GM12878 (cell line): ENCODE measurements at regions not wholly inside any gene's neighbourhood (a gene's known extent, or its start where the extent isn't known, plus 50 kb on each side); places are given as distances from the start of the nearest gene placed in this dataset.

Experiments used
- ATAC-seq: fragments of 200-7000 bp; cut with Tn5 transposase; 3 replicates; pipeline ENCODE4 v1.9.1; 2020; ENCODE audit warnings: mild to moderate bottlenecking, moderate library complexity
- BruUV-seq: library from RNA; stranded (reverse); fragments of 400-500 nt; replicated peaks from 2 replicates; lab custom pipeline; 2021; lab: Mats Ljungman, UMichigan
- CTCF ChIA-PET: fragments of 300-600 bp; sonication (Branson Sonifier 250); formaldehyde crosslinking; extraction: SDS; loops from one replicate; lab custom pipeline; 2021; ENCODE audit warnings: inconsistent platforms; lab: Yijun Ruan, JAX
- POLR2A ChIA-PET: fragments of 350-600 bp; formaldehyde crosslinking; extraction: SDS; loops from one replicate; lab custom pipeline; 2021; ENCODE audit warnings: inconsistent platforms; lab: Charles Lee
- RAD21 ChIA-PET: fragments of 300-600 bp; sonication (Branson Sonifier 250); formaldehyde crosslinking; loops from one replicate; lab custom pipeline; 2023; ENCODE audit warnings: antibody characterized with exemption; ENCODE audit not compliant: unreplicated experiment; lab: Charles Lee
- SMC1A ChIA-PET: fragments of 300-600 bp; sonication (Branson Sonifier 250); formaldehyde crosslinking; loops from one replicate; lab custom pipeline; 2023; ENCODE audit not compliant: unreplicated experiment, uncharacterized antibody; lab: Charles Lee
- DNase-seq: peaks from one replicate; pipeline ENCODE4 v3.0.0-alpha.2; 2011; ENCODE audit warnings: low read depth, low spot score
- FAIRE-seq: peaks from 3 replicates; lab custom pipeline; 2011; peaks lifted over from hg19 to GRCh38; lab: Jason Lieb, UNC
- H2AFZ ChIP-seq: 2 replicates; pipeline ENCODE4 v1.6.0; 2011; ENCODE audit warnings: low read depth, low read length, control low read depth; ENCODE audit not compliant: control insufficient read depth
- H3K27ac ChIP-seq: 2 replicates; pipeline ENCODE4 v1.5.1; 2011; ENCODE audit warnings: control low read depth; ENCODE audit not compliant: control insufficient read depth, insufficient read depth
- H3K27me3 ChIP-seq, 2 experiments: replicated peaks in 1 of 2; 2 replicates each; pipeline versions ENCODE4 v1.6.0 to v1.6.1; 2011; ENCODE audit warnings: low read length in 1 of 2; ENCODE audit not compliant: control insufficient read depth in 2 of 2, insufficient read depth in 2 of 2
- H3K36me3 ChIP-seq, 2 experiments: 2 replicates each; pipeline ENCODE4 v1.5.1; 2011; ENCODE audit warnings: low read length in 1 of 2; ENCODE audit not compliant: control insufficient read depth in 2 of 2, insufficient read depth in 2 of 2
- H3K4me1 ChIP-seq: 2 replicates; pipeline ENCODE4 v1.6.1; 2011; ENCODE audit warnings: mild to moderate bottlenecking, low read length, moderate library complexity, mixed read lengths; ENCODE audit not compliant: control insufficient read depth, insufficient read depth
- H3K4me2 ChIP-seq: 2 replicates; pipeline ENCODE4 v1.6.0; 2011; ENCODE audit warnings: control low read depth; ENCODE audit not compliant: control insufficient read depth, insufficient read depth
- H3K4me3 ChIP-seq: fragments of 200-600 bp; sonication (generic); 2 replicates; pipeline ENCODE4 v1.5.1; 2016
- H3K79me2 ChIP-seq: 2 replicates; pipeline ENCODE4 v1.6.0; 2011; ENCODE audit warnings: low read length; ENCODE audit not compliant: control insufficient read depth, insufficient read depth
- H3K9ac ChIP-seq: 2 replicates; pipeline ENCODE4 v1.8.0; 2011; ENCODE audit warnings: low read length, control low read depth, mixed read lengths; ENCODE audit not compliant: control insufficient read depth, insufficient read depth
- H3K9me3 ChIP-seq: replicated peaks from 3 replicates; pipeline ENCODE4 v1.5.1; 2011; ENCODE audit warnings: mild to moderate bottlenecking, low read length; ENCODE audit not compliant: control insufficient read depth, insufficient read depth
- H4K20me1 ChIP-seq: 2 replicates; pipeline ENCODE4 v1.6.0; 2011; ENCODE audit not compliant: control insufficient read depth, insufficient read depth
- ATF7 ChIP-seq: fragments of 450-650 bp; IDR thresholded peaks from 2 replicates; pipeline ENCODE4 v1.6.1; 2016; ENCODE audit warnings: low read depth, mild to moderate bottlenecking
- BACH1 ChIP-seq: fragments of 450-650 bp; IDR thresholded peaks from 2 replicates; pipeline ENCODE4 v1.6.1; 2017; ENCODE audit warnings: mild to moderate bottlenecking, borderline replicate concordance
- BHLHE40 ChIP-seq, 2 experiments: fragments of 450-650 bp in 1 of 2; IDR thresholded peaks; 2 replicates each; pipeline ENCODE4 v1.6.1; 2011 to 2017; ENCODE audit warnings: low read depth in 2 of 2, borderline replicate concordance in 1 of 2, improper control_type of control experiment in 1 of 2, low read length in 1 of 2, mild to moderate bottlenecking in 1 of 2
- CREM ChIP-seq: IDR thresholded peaks from 2 replicates; pipeline ENCODE4 v1.6.1; 2014; ENCODE audit warnings: antibody characterized with exemption, low read depth
- ESRRA ChIP-seq: IDR thresholded peaks from 2 replicates; pipeline ENCODE4 v1.6.1; 2012; ENCODE audit warnings: mild to moderate bottlenecking, low read length, improper control_type of control experiment
- GATAD2B ChIP-seq: fragments of 450-650 bp; conservative IDR thresholded peaks from 2 replicates; pipeline ENCODE4 v1.6.1; 2017; ENCODE audit warnings: low read depth, mild to moderate bottlenecking, moderate library complexity
- PBX3 ChIP-seq: IDR thresholded peaks from 2 replicates; pipeline ENCODE4 v1.6.1; 2011; ENCODE audit warnings: mild to moderate bottlenecking, low read depth, low read length, moderate library complexity; ENCODE audit not compliant: insufficient replicate concordance
- POU2F2 ChIP-seq: IDR thresholded peaks from 3 replicates; pipeline ENCODE4 v1.6.1; 2011; ENCODE audit warnings: low read depth, mild to moderate bottlenecking, low read length, borderline replicate concordance
- SKIL ChIP-seq: fragments of 450-650 bp; IDR thresholded peaks from 2 replicates; pipeline ENCODE4 v1.6.1; 2017; ENCODE audit warnings: mild to moderate bottlenecking, low read depth, inconsistent platforms; ENCODE audit not compliant: poor library complexity, severe bottlenecking
- STAT3 ChIP-seq: IDR thresholded peaks from 2 replicates; pipeline ENCODE4 v1.6.1; 2011; ENCODE audit warnings: low read depth, low read length, improper control_type of control experiment
- ZBED1 ChIP-seq: IDR thresholded peaks from 2 replicates; pipeline ENCODE4 v1.6.1; 2016; ENCODE audit warnings: borderline replicate concordance
- ZNF207 ChIP-seq: fragments of 450-650 bp; IDR thresholded peaks from 2 replicates; pipeline ENCODE4 v1.6.1; 2014; ENCODE audit warnings: antibody characterized with exemption, mild to moderate bottlenecking, borderline replicate concordance
- ZZZ3 ChIP-seq: IDR thresholded peaks from 2 replicates; pipeline ENCODE4 v1.6.1; 2011; ENCODE audit warnings: low read depth; ENCODE audit not compliant: control insufficient read depth, insufficient read length
- WGBS: methylation state at CpG from one replicate; pipeline ENCODE4 v1.1.6; 2016; ENCODE audit warnings: low lambda C conversion rate; ENCODE audit not compliant: insufficient replicate concordance, insufficient coverage; ENCODE audit errors: missing lambda C conversion rate; 5-methylcytosine and 5-hydroxymethylcytosine counted together
- in situ Hi-C: fragments of 300-500 bp; cut with MboI; formaldehyde crosslinking; loops from 9 replicates; pipeline ENCODE4 v1.14.3; 2018; ENCODE audit warnings: mixed read lengths
- intact Hi-C: fragments of 100-400 bp; cut with micrococcal nuclease; formaldehyde crosslinking; loops from one replicate; pipeline ENCODE4 v1.14.2; 2022; ENCODE audit not compliant: unreplicated experiment

GRCh38 chr13:44784708-44785080, 204.6 kb downstream of the NUFIP1 start:
- ATAC-seq: no peak

GRCh38 chr13:44783994-44784707, 205.1 kb downstream of the NUFIP1 start:
- no peaks in the 10 kb centered on the region for H4K20me1 ChIP-seq
- TF ChIP-seq BHLHE40 (IDR thresholded peaks at IDR 0.05; ENCODE audit: borderline replicate concordance in 1 of 2, low read depth in 2 of 2, low read length in 1 of 2) (no peak), CREM (no peak), STAT3 (no peak), ZBED1 (no peak), PBX3 (no peak), ATF7 (no peak), GATAD2B (no peak), BACH1 (no peak), POU2F2 (no peak), SKIL (no peak), ZZZ3 (no peak)
- in situ Hi-C loops (no loop called here), intact Hi-C loops (no loop called here)
- H3K36me3 ChIP-seq: no peaks in the 10 kb centered on the region
- POLR2A ChIA-PET: no interaction called here
- H3K9me3 ChIP-seq: no peaks in the 10 kb centered on the region
- no peak overlapping the region for H3K4me3 ChIP-seq
- FAIRE-seq: no peak
- H3K27ac ChIP-seq: no peak overlapping the region
- H3K79me2 ChIP-seq: no peaks in the 10 kb centered on the region
- H3K4me1 ChIP-seq: no peaks in the 10 kb centered on the region
- 17% methylated on average over 4 of the region's 4 CpGs for WGBS
- CTCF ChIA-PET: no interaction called here
- RAD21 ChIA-PET: no interaction called here
- no peaks in the 10 kb centered on the region for H3K27me3 ChIP-seq
- DNase-seq: no peak
- no peak overlapping the region for H2AFZ ChIP-seq
- BruUV-seq: no TSS peak
- SMC1A ChIA-PET: no interaction called here
- no peak overlapping the region for H3K9ac ChIP-seq
- no peak for ATAC-seq
- H3K4me2 ChIP-seq: no peak overlapping the region

More at GRCh38 chr13:44784708-44785080, 204.6 kb downstream of the NUFIP1 start:
- ChIA-PET CTCF (no interaction called here), SMC1A (no interaction called here), POLR2A (no interaction called here), RAD21 (no interaction called here)
- Histone ChIP-seq H3K4me2 (no peak overlapping the region), H2AFZ (no peak overlapping the region), H3K4me1 (no peaks in the 10 kb centered on the region), H3K9ac (no peak overlapping the region), H3K79me2 (no peaks in the 10 kb centered on the region), H4K20me1 (no peaks in the 10 kb centered on the region), H3K4me3 (no peak overlapping the region), H3K27ac (no peak overlapping the region), H3K27me3 (no peaks in the 10 kb centered on the region), H3K36me3 (no peaks in the 10 kb centered on the region), H3K9me3 (no peaks in the 10 kb centered on the region; the same call in 2 of the 3 replicates)
- no TSS peak for BruUV-seq
- intact Hi-C loops: no loop called here
- DNase-seq (no peak), FAIRE-seq (no peak)
- in situ Hi-C loops: no loop called here
- WGBS: 3% methylated on average over 2 of the region's 2 CpGs
- TF ChIP-seq ZNF207 (no peak), ESRRA (no peak)
